ENCODE measurements at regions not wholly inside any gene's neighbourhood (a gene's known extent, or its start where the extent isn't known, plus 50 kb on each side); places are given as distances from the start of the nearest gene placed in this dataset.

DNA sequence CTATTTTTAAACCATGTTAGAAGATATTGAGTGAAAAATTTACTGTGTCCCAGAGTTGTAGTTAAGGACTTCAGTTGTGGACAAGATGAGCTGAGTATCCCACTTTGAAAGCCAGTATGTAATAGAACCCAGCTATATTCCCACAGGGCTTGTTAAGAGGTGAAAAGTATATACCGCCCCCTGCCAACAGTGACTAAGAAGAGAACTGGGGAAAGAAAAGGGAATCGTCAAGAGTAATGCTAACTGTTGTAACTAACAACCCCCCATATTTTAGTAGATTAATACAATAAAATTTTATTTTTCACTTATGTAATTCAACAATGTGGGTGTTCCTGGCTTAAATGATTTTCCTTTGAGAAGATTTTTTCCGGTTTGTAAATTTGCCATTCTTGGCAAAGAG lies 250.4 kb upstream of the GIMD1 start:
- Mint-ChIP-seq H3K27me3 (no peaks in the 10 kb centered on the region), H3K4me3 (no peak overlapping the region), H3K4me1 (no peaks in the 10 kb centered on the region), H3K36me3 (no peaks in the 10 kb centered on the region), H3K9me3 (no peaks in the 10 kb centered on the region), H3K27ac (no peak overlapping the region)
- POLR2A ChIA-PET, result no interaction called here
- ATAC-seq (ENCODE audit: low read depth) (no peak), DNase-seq (no peak)

- H3K36me3 Mint-ChIP-seq, result no peaks in the 10 kb centered on the region
These were observed 247.4 kb upstream of the GIMD1 start for GRCh38 chr4:106615961-106616360.

DNA sequence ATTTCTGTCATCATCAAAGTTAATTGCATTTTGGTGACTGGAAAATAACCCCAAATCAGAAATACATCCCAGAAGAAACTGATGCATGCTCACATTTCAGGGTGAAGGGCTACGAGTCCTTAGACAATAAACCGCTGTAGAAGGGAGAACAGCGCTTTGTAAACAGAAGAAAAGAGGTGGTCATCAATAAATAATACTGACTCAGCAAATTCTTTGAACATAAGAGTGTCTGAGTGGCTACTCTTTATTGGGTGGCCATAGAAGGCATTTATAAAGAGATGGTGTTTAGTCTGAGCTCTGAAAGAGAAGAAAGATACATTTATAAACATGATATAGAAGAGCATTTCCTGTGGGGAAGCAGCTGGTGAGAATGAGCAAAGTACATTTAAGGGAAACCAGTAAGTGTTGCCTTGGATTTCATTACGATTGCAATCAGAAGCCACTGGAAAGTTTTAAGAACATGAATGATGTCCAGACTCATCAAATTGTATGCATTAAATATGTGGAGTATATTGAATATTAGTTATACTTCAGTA lies 246.9 kb upstream of the GIMD1 start:
- H3K9me3 Mint-ChIP-seq, result peaks cover 3% of the 10 kb centered on the region
- H3K36me3 Mint-ChIP-seq, result no peaks in the 10 kb centered on the region
- no peaks in the 10 kb centered on the region for H3K27me3 Mint-ChIP-seq
- POLR2A ChIA-PET, result no interaction called here
- no peak overlapping the region for H3K4me3 Mint-ChIP-seq
- DNase-seq (no peak), ATAC-seq (ENCODE audit: low read depth) (no peak)
- H3K27ac Mint-ChIP-seq, result no peak overlapping the region
- no peaks in the 10 kb centered on the region for H3K4me1 Mint-ChIP-seq

More at GRCh38 chr4:106615961-106616360, 247.4 kb upstream of the GIMD1 start:
- Mint-ChIP-seq H3K4me1 (no peaks in the 10 kb centered on the region), H3K27ac (no peak overlapping the region), H3K9me3 (peaks cover 3% of the 10 kb centered on the region), H3K4me3 (no peak overlapping the region), H3K27me3 (no peaks in the 10 kb centered on the region)
- no peak for DNase-seq
- POLR2A ChIA-PET, result no interaction called here
- no peak for ATAC-seq (ENCODE audit: low read depth)

- peaks cover 3% of the 10 kb centered on the region for H3K9me3 Mint-ChIP-seq
These were observed 245.9 kb upstream of the GIMD1 start for GRCh38 chr4:106614441-106614840.

GRCh38 chr4:106609917-106610316 lies 241.3 kb upstream of the GIMD1 start:
- no peaks in the 10 kb centered on the region for H3K36me3 Mint-ChIP-seq
- H3K4me1 Mint-ChIP-seq, result no peaks in the 10 kb centered on the region
- POLR2A ChIA-PET, result no interaction called here
- no peaks in the 10 kb centered on the region for H3K27me3 Mint-ChIP-seq
- no peak overlapping the region for H3K27ac Mint-ChIP-seq
- peaks cover 3% of the 10 kb centered on the region for H3K9me3 Mint-ChIP-seq
- ATAC-seq (ENCODE audit: low read depth) (no peak), DNase-seq (no peak)
- no peak overlapping the region for H3K4me3 Mint-ChIP-seq

More at GRCh38 chr4:106614441-106614840, 245.9 kb upstream of the GIMD1 start:
- POLR2A ChIA-PET, result no interaction called here
- no peaks in the 10 kb centered on the region for H3K36me3 Mint-ChIP-seq
- ATAC-seq (ENCODE audit: low read depth) (no peak), DNase-seq (no peak)
- H3K27me3 Mint-ChIP-seq, result no peaks in the 10 kb centered on the region
- no peaks in the 10 kb centered on the region for H3K4me1 Mint-ChIP-seq
- H3K27ac Mint-ChIP-seq, result no peak overlapping the region
- no peak overlapping the region for H3K4me3 Mint-ChIP-seq

GRCh38 chr4:106607558-106607957 lies 239.0 kb upstream of the GIMD1 start:
- H3K9me3 Mint-ChIP-seq, result peaks cover 3% of the 10 kb centered on the region
- H3K27me3 Mint-ChIP-seq, result no peaks in the 10 kb centered on the region
- ATAC-seq (ENCODE audit: low read depth) (no peak), DNase-seq (no peak)
- no peaks in the 10 kb centered on the region for H3K36me3 Mint-ChIP-seq
- POLR2A ChIA-PET, result no interaction called here
- no peaks in the 10 kb centered on the region for H3K4me1 Mint-ChIP-seq
- no peak overlapping the region for H3K4me3 Mint-ChIP-seq
- no peak overlapping the region for H3K27ac Mint-ChIP-seq

- Mint-ChIP-seq H3K36me3 (no peaks in the 10 kb centered on the region), H3K4me3 (no peak overlapping the region), H3K9me3 (no peaks in the 10 kb centered on the region), H3K4me1 (no peaks in the 10 kb centered on the region), H3K27ac (no peak overlapping the region), H3K27me3 (no peaks in the 10 kb centered on the region)
- DNase-seq (no peak), ATAC-seq (ENCODE audit: low read depth) (no peak)
- POLR2A ChIA-PET, result no interaction called here
These were observed 235.9 kb upstream of the GIMD1 start for GRCh38 chr4:106604319-106605051.

GRCh38 chr4:106603471-106603870 lies 234.9 kb upstream of the GIMD1 start:
- H3K27ac Mint-ChIP-seq, result no peak overlapping the region

DNA sequence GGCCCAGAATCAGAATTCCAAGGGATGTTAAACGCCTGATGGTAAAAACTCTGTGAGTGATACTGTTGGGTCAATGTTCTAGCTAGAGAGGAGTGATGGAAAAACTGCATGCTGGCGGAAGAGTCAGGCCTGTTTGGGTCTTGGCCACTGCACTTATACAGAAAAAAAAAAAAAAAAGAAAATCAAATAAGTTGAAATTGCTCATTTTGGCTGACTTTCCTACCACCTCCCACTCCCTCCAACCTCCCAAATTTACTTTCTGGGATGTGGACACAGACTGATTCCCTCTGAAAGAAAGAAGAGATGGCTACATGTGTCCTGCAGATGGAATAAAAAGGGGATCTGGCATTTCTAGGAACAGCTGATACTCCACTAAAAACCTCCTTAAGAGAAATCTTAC lies 234.1 kb upstream of the GIMD1 start:
- POLR2A ChIA-PET, result no interaction called here

More at GRCh38 chr4:106603471-106603870, 234.9 kb upstream of the GIMD1 start:
- H3K4me3 Mint-ChIP-seq, result no peak overlapping the region
- no peaks in the 10 kb centered on the region for H3K36me3 Mint-ChIP-seq
- POLR2A ChIA-PET, result no interaction called here
- no peaks in the 10 kb centered on the region for H3K27me3 Mint-ChIP-seq
- H3K4me1 Mint-ChIP-seq, result no peaks in the 10 kb centered on the region
- DNase-seq, result no peak
- no peak for ATAC-seq (ENCODE audit: low read depth)
- H3K9me3 Mint-ChIP-seq, result no peaks in the 10 kb centered on the region

GRCh38 chr4:106601519-106601918 lies 232.9 kb upstream of the GIMD1 start:
- Mint-ChIP-seq H3K4me1 (no peaks in the 10 kb centered on the region), H3K9me3 (no peaks in the 10 kb centered on the region), H3K4me3 (no peak overlapping the region), H3K27me3 (no peaks in the 10 kb centered on the region), H3K27ac (no peak overlapping the region), H3K36me3 (no peaks in the 10 kb centered on the region)
- POLR2A ChIA-PET, result no interaction called here
- DNase-seq (no peak), ATAC-seq (ENCODE audit: low read depth) (no peak)

More for the DNA sequence above, 234.1 kb upstream of the GIMD1 start:
- H3K27me3 Mint-ChIP-seq, result no peaks in the 10 kb centered on the region
- DNase-seq (no peak), ATAC-seq (ENCODE audit: low read depth) (no peak)
- no peaks in the 10 kb centered on the region for H3K36me3 Mint-ChIP-seq
- H3K27ac Mint-ChIP-seq, result no peak overlapping the region
- no peak overlapping the region for H3K4me3 Mint-ChIP-seq
- no peaks in the 10 kb centered on the region for H3K4me1 Mint-ChIP-seq
- no peaks in the 10 kb centered on the region for H3K9me3 Mint-ChIP-seq

DNA sequence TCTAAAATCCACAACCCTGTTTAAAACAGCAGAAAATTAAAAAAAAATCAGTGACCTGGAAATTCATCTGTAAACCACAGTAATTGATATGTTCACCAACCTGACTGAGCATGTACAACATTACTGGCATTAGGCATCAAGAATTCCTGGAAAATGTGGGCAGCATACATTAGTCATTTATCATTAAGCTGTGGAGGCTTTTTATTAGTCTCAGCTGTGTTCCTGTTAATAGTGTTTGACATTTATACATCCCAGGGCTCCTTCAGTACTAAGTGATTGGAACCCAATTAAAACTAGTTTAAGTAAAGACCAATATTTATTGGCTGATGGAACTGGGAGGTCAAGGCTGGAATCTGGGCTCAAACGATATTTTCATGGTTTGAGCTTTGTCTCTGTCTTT lies 227.3 kb upstream of the GIMD1 start:
- Mint-ChIP-seq H3K9me3 (no peaks in the 10 kb centered on the region), H3K4me1 (no peaks in the 10 kb centered on the region), H3K27me3 (no peaks in the 10 kb centered on the region), H3K4me3 (no peak overlapping the region), H3K36me3 (no peaks in the 10 kb centered on the region), H3K27ac (no peak overlapping the region)
- POLR2A ChIA-PET, result no interaction called here
- no peak for DNase-seq
- no peak for ATAC-seq (ENCODE audit: low read depth)

DNA sequence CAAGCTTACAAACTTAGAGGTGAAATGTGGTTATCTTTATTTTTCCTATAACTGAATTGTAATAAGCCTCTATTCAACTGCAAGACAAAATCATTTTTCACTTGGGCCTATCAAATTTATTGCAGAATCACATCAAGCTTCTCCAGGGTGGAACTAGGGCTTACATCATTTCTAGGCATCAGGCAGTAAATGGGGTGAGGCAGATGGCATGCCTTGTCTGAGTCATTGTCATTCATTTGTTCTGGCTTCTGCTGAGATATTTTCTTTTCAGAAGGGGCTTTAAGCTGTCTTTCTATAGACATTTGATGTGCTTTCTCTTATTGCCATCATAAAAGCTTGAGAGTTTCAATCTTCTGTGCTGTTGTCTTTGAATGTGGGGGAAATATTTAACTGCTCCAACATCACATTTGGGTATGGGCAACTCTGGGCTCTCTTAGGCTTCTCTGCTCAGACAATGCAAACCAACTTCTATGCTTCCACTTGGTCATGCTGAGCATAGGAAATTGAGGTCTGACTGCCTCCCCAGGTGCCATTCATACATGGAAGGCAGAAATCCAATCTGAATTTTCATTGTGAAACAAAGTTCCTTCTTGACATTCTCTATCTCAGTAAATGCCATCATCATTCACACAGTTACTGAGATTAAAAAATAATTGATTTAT lies 225.8 kb upstream of the GIMD1 start:
- DNase-seq, result no peak
- no peak for ATAC-seq (ENCODE audit: low read depth)
- no peaks in the 10 kb centered on the region for H3K9me3 Mint-ChIP-seq
- no peak overlapping the region for H3K4me3 Mint-ChIP-seq
- H3K27ac Mint-ChIP-seq, result no peak overlapping the region
- POLR2A ChIA-PET, result no interaction called here
- H3K27me3 Mint-ChIP-seq, result no peaks in the 10 kb centered on the region
- no peaks in the 10 kb centered on the region for H3K4me1 Mint-ChIP-seq
- H3K36me3 Mint-ChIP-seq, result no peaks in the 10 kb centered on the region

GRCh38 chr4:106588891-106589290 lies 220.3 kb upstream of the GIMD1 start:
- no peak for DNase-seq
- no peaks in the 10 kb centered on the region for H3K27me3 Mint-ChIP-seq

GRCh38 chr4:106587558-106587957 lies 219.0 kb upstream of the GIMD1 start:
- H3K27ac Mint-ChIP-seq, result no peak overlapping the region
- H3K4me3 Mint-ChIP-seq, result no peak overlapping the region

More at GRCh38 chr4:106588891-106589290, 220.3 kb upstream of the GIMD1 start:
- POLR2A ChIA-PET, result no interaction called here
- Mint-ChIP-seq H3K4me1 (no peaks in the 10 kb centered on the region), H3K9me3 (no peaks in the 10 kb centered on the region), H3K27ac (no peak overlapping the region), H3K36me3 (no peaks in the 10 kb centered on the region), H3K4me3 (no peak overlapping the region)
- ATAC-seq (ENCODE audit: low read depth), result no peak

More at GRCh38 chr4:106587558-106587957, 219.0 kb upstream of the GIMD1 start:
- Mint-ChIP-seq H3K4me1 (no peaks in the 10 kb centered on the region), H3K36me3 (no peaks in the 10 kb centered on the region), H3K9me3 (no peaks in the 10 kb centered on the region), H3K27me3 (no peaks in the 10 kb centered on the region)
- ATAC-seq (ENCODE audit: low read depth) (no peak), DNase-seq (no peak)
- POLR2A ChIA-PET, result no interaction called here

Data from activated naive CD8-positive, alpha-beta T cell treated with anti-CD3 and anti-CD28 coated beads, Interleukin-2, amount 10 ng/mL, durations not matched to agents 7 days and 5 days (primary cell).